Right forelimb (tissue), 1 donor: ENCODE measurements at regions not wholly inside any gene's neighbourhood (a gene's known extent, or its start where the extent isn't known, plus 50 kb on each side); places are given as distances from the start of the nearest gene placed in this dataset.
"Not testable (repeated sequence)": the region's sequence is repeated elsewhere in the genome, so short reads cannot be mapped to it uniquely, and the experiment has no call there.

Source experiments
- DNase-seq: peaks from one replicate; pipeline ENCODE4 v3.0.0-alpha.2; 2018

GRCh38 chr14:103186909-103187586 lies 63.8 kb downstream of the TNFAIP2 start:
- DNase-seq, result no peak

- no peak for DNase-seq
These were observed 64.7 kb downstream of the TNFAIP2 start for GRCh38 chr14:103187911-103188310.

GRCh38 chr14:103188810-103189480 lies 65.7 kb downstream of the TNFAIP2 start:
- no peak for DNase-seq

- no peak for DNase-seq
These were observed 66.5 kb downstream of the TNFAIP2 start for GRCh38 chr14:103189481-103190470.

GRCh38 chr14:103190741-103191140 lies 67.5 kb downstream of the TNFAIP2 start:
- no peak for DNase-seq

- no peak for DNase-seq
These were observed 68.6 kb downstream of the TNFAIP2 start for GRCh38 chr14:103191844-103192243.

GRCh38 chr14:103192246-103192840 lies 69.1 kb downstream of the TNFAIP2 start:
- no peak for DNase-seq

- not testable (repeated sequence) for DNase-seq
These were observed 69.6 kb downstream of the TNFAIP2 start for GRCh38 chr14:103192861-103193260.

GRCh38 chr14:103193491-103193890 lies 70.2 kb downstream of the TNFAIP2 start:
- DNase-seq, result not testable (repeated sequence)

GRCh38 chr14:103194256-103195045 lies 71.2 kb downstream of the TNFAIP2 start:
- no peak for DNase-seq

- no peak for DNase-seq
These were observed 72.8 kb downstream of the TNFAIP2 start for GRCh38 chr14:103195828-103196615.

- DNase-seq, result no peak
These were observed 73.5 kb downstream of the TNFAIP2 start for GRCh38 chr14:103196716-103197115.

- DNase-seq, result no peak
These were observed 75.2 kb downstream of the TNFAIP2 start for GRCh38 chr14:103198131-103199105.

GRCh38 chr14:103199124-103199523 lies 75.9 kb downstream of the TNFAIP2 start:
- DNase-seq, result no peak

GRCh38 chr14:103201801-103202200 lies 78.5 kb downstream of the TNFAIP2 start:
- DNase-seq, result no peak

- DNase-seq, result no peak
These were observed 81.7 kb downstream of the TNFAIP2 start for GRCh38 chr14:103204852-103205540.

- DNase-seq, result no peak
These were observed 82.3 kb downstream of the TNFAIP2 start for GRCh38 chr14:103205541-103205906.

- no peak for DNase-seq
These were observed 82.8 kb downstream of the TNFAIP2 start for GRCh38 chr14:103206023-103206481.

- peak; percentile 85 for DNase-seq
These were observed 83.7 kb downstream of the TNFAIP2 start for GRCh38 chr14:103206836-103207387.
